SK-N-SH (cell line): ENCODE measurements at regions not wholly inside any gene's neighbourhood (a gene's known extent, or its start where the extent isn't known, plus 50 kb on each side); places are given as distances from the start of the nearest gene placed in this dataset.

ENCODE experiments used
- CTCF ChIA-PET: fragments of 300-600, 350-600 bp; formaldehyde crosslinking; extraction: SDS; loops from one replicate; lab custom pipeline; 2021; lab: Yijun Ruan, JAX
- POLR2A ChIA-PET: fragments of 350-600 bp; sonication (Branson Sonifier 250); formaldehyde crosslinking; extraction: SDS; loops from one replicate; lab custom pipeline; 2020; ENCODE audit warnings: antibody characterized with exemption, inconsistent platforms; lab: Yijun Ruan, JAX
- DNase-seq: peaks from one replicate; pipeline ENCODE4 v3.0.0; 2012
- H2AFZ ChIP-seq: fragments of 200-600 bp; sonication (generic); 2 replicates; pipeline ENCODE4 v1.8.1; 2016; ENCODE audit warnings: antibody characterized with exemption, mild to moderate bottlenecking, low read depth
- H3F3A ChIP-seq: fragments of 200-600 bp; sonication (generic); replicated peaks from 2 replicates; pipeline ENCODE3; 2016; ENCODE audit warnings: antibody characterized with exemption, mild to moderate bottlenecking; ENCODE audit not compliant: insufficient read depth
- H3K27ac ChIP-seq, 2 experiments: fragments of 200-500 bp in 1 of 2; fragments of 200-600 bp in 1 of 2; sonication (Bioruptor generic) in 1 of 2; sonication (generic), shearing (Covaris generic) in 1 of 2; 2 replicates each; pipeline versions ENCODE4 v1.5.1 to v1.6.1; 2014 to 2016; ENCODE audit warnings: low read depth in 2 of 2, inconsistent platforms in 1 of 2, low read length in 1 of 2, mild to moderate bottlenecking in 1 of 2, mixed read lengths in 1 of 2
- H3K27me3 ChIP-seq: fragments of 200-600 bp; sonication (generic), shearing (Covaris generic); 2 replicates; pipeline ENCODE4 v1.6.1; 2016; ENCODE audit warnings: mixed run types; ENCODE audit not compliant: insufficient read depth
- H3K36me3 ChIP-seq, 2 experiments: fragments of 200-500 bp in 1 of 2; fragments of 200-600 bp in 1 of 2; sonication (Bioruptor generic) in 1 of 2; sonication (generic) in 1 of 2; replicated peaks in 1 of 2; 2 replicates each; pipeline versions ENCODE3 to v1.5.1; 2014 to 2016; ENCODE audit warnings: low read length in 1 of 2, mild to moderate bottlenecking in 1 of 2; ENCODE audit not compliant: insufficient read depth in 2 of 2, control insufficient read depth in 1 of 2
- H3K4me1 ChIP-seq, 2 experiments: fragments of 200-500 bp in 1 of 2; fragments of 200-600 bp in 1 of 2; sonication (Bioruptor generic) in 1 of 2; sonication (generic), shearing (Covaris generic) in 1 of 2; 2 replicates each; pipeline versions ENCODE4 v1.5.1 to v1.6.1; 2014 to 2016; ENCODE audit warnings: low read depth in 1 of 2, low read length in 1 of 2, mixed run types in 1 of 2; ENCODE audit not compliant: insufficient read depth in 2 of 2, control insufficient read depth in 1 of 2
- H3K4me2 ChIP-seq: fragments of 200-600 bp; sonication (generic), shearing (Covaris generic); 2 replicates; pipeline ENCODE4 v1.6.1; 2017; ENCODE audit warnings: mixed run types
- H3K4me3 ChIP-seq, 2 experiments: fragments of 200-500 bp in 1 of 2; fragments of 200-600 bp in 1 of 2; sonication (Bioruptor generic) in 1 of 2; sonication (generic), shearing (Covaris generic) in 1 of 2; 2 replicates each; pipeline versions ENCODE4 v1.5.1 to v1.8.1; 2014 to 2016; ENCODE audit warnings: low read depth in 2 of 2, inconsistent platforms in 1 of 2, low read length in 1 of 2, mild to moderate bottlenecking in 1 of 2, mixed read lengths in 1 of 2, moderate library complexity in 1 of 2
- H3K79me2 ChIP-seq: fragments of 200-600 bp; sonication (generic); 2 replicates; pipeline ENCODE4 v1.8.1; 2017; ENCODE audit warnings: mild to moderate bottlenecking; ENCODE audit not compliant: insufficient read depth
- H3K9ac ChIP-seq: fragments of 200-600 bp; sonication (generic); 2 replicates; pipeline ENCODE4 v1.6.1; 2017; ENCODE audit warnings: mixed run types
- H3K9me2 ChIP-seq: fragments of 200-600 bp; sonication (generic); 2 replicates; pipeline ENCODE4 v1.6.1; 2017; ENCODE audit warnings: mixed run types
- H3K9me3 ChIP-seq: fragments of 200-600 bp; sonication (generic); 2 replicates; pipeline ENCODE4 v1.6.1; 2017; ENCODE audit warnings: mixed run types, mild to moderate bottlenecking, moderate library complexity
- H4K20me1 ChIP-seq: fragments of 200-600 bp; sonication (generic); 2 replicates; pipeline ENCODE4 v1.6.1; 2017; ENCODE audit warnings: mild to moderate bottlenecking, mixed run types; ENCODE audit not compliant: insufficient read depth
- CTCF ChIP-seq: fragments of 200-600 bp; sonication (generic); IDR thresholded peaks from 2 replicates; pipeline ENCODE4 v1.6.1; 2017; ENCODE audit warnings: antibody characterized with exemption, mild to moderate bottlenecking, moderate library complexity
- ELF1 ChIP-seq: IDR thresholded peaks from 2 replicates; pipeline ENCODE4 v1.4.0; 2012
- GABPA ChIP-seq: IDR thresholded peaks from 2 replicates; pipeline ENCODE4 v1.4.0; 2012; ENCODE audit warnings: low read depth, mild to moderate bottlenecking
- GATA2 ChIP-seq: sonication (generic); formaldehyde crosslinking; IDR thresholded peaks from 2 replicates; pipeline ENCODE4 v1.5.0; 2020; ENCODE audit warnings: mild to moderate bottlenecking, missing genetic modification reagents
- JUND ChIP-seq: IDR thresholded peaks from 2 replicates; pipeline ENCODE4 v1.4.0; 2012
- MAX ChIP-seq: IDR thresholded peaks from 2 replicates; pipeline ENCODE4 v1.4.0; 2012; ENCODE audit warnings: low read depth
- MEF2A ChIP-seq: IDR thresholded peaks from 2 replicates; pipeline ENCODE4 v1.4.0; 2012; ENCODE audit warnings: low read depth, borderline replicate concordance
- NRF1 ChIP-seq: IDR thresholded peaks from 2 replicates; pipeline ENCODE4 v1.6.1; 2012; ENCODE audit warnings: low read depth, mild to moderate bottlenecking, low read length
- PBX3 ChIP-seq: IDR thresholded peaks from 2 replicates; pipeline ENCODE4; 2012
- REST ChIP-seq: IDR thresholded peaks from 2 replicates; pipeline ENCODE4 v1.6.1; 2012; ENCODE audit warnings: mild to moderate bottlenecking, low read depth, low read length, moderate library complexity
- SIN3A ChIP-seq: IDR thresholded peaks from 2 replicates; pipeline ENCODE4 v1.6.1; 2012; ENCODE audit warnings: low read depth, mild to moderate bottlenecking, low read length, moderate library complexity, borderline replicate concordance
- TAF1 ChIP-seq: IDR thresholded peaks from 2 replicates; pipeline ENCODE4 v1.6.1; 2012; ENCODE audit warnings: low read depth, mild to moderate bottlenecking, low read length, moderate library complexity, borderline replicate concordance
- TCF12 ChIP-seq: IDR thresholded peaks from 2 replicates; pipeline ENCODE4 v1.4.0; 2012
- USF1 ChIP-seq: IDR thresholded peaks from 2 replicates; pipeline ENCODE4 v1.4.0; 2012; ENCODE audit warnings: low read depth, borderline replicate concordance
- ZBTB33 ChIP-seq: IDR thresholded peaks from 2 replicates; pipeline ENCODE4 v1.4.0; 2012; ENCODE audit warnings: low read depth, borderline replicate concordance
- WGBS: methylation state at CpG from one replicate; pipeline ENCODE4 v1.1.6; 2017; ENCODE audit warnings: low lambda C conversion rate; 5-methylcytosine and 5-hydroxymethylcytosine counted together

- H4K20me1 ChIP-seq: no peaks in the 10 kb centered on the region
- ChIA-PET POLR2A (no interaction called here), CTCF (no interaction called here)
- no peak overlapping the region for H3K4me3 ChIP-seq
- H3K27ac ChIP-seq: no peak overlapping the region
- TF ChIP-seq MEF2A (no peak), PBX3 (no peak), MAX (no peak)
- H3K9ac ChIP-seq: no peak overlapping the region
- no peaks in the 10 kb centered on the region; the same call in 1 of the 2 replicates for H3K27me3 ChIP-seq
- 29% methylated on average over 2 of the region's 2 CpGs for WGBS
- H3K9me3 ChIP-seq: peaks cover 3% of the 10 kb centered on the region; the same call in 1 of the 2 replicates
- DNase-seq: no peak
- no peaks in the 10 kb centered on the region for H3K79me2 ChIP-seq
- no peaks in the 10 kb centered on the region for H3K36me3 ChIP-seq
- H3K9me2 ChIP-seq: no peaks in the 10 kb centered on the region
- H3K4me1 ChIP-seq: no peaks in the 10 kb centered on the region
- no peak overlapping the region for H2AFZ ChIP-seq
- H3K4me2 ChIP-seq: no peak overlapping the region
- H3F3A ChIP-seq: peaks cover 1% of the 10 kb centered on the region
Observed at GRCh38 chr17:5826384-5826783, 242.1 kb upstream of the NLRP1 start.

GRCh38 chr17:5830921-5831320, 239.3 kb upstream of the WSCD1 start:
- Histone ChIP-seq H3K79me2 (no peaks in the 10 kb centered on the region), H3K4me2 (no peak overlapping the region), H3F3A (peaks cover 10% of the 10 kb centered on the region), H3K9ac (no peak overlapping the region), H3K27me3 (no peaks in the 10 kb centered on the region), H4K20me1 (no peaks in the 10 kb centered on the region), H3K27ac (no peak overlapping the region), H2AFZ (no peak overlapping the region), H3K4me1 (no peaks in the 10 kb centered on the region), H3K36me3 (no peaks in the 10 kb centered on the region), H3K9me3 (peaks cover 3% of the 10 kb centered on the region; the same call in 1 of the 2 replicates), H3K9me2 (no peaks in the 10 kb centered on the region)
- 11% methylated on average over 4 of the region's 4 CpGs for WGBS
- ChIA-PET POLR2A (no interaction called here), CTCF (no interaction called here)
- no peak for TF ChIP-seq PBX3
- TF ChIP-seq USF1: no peak
- TF ChIP-seq ZBTB33: no peak
- no peak for TF ChIP-seq GABPA
- no peak for TF ChIP-seq REST
- TF ChIP-seq NRF1: no peak
- TF ChIP-seq ELF1: no peak
- TF ChIP-seq SIN3A: no peak
- TF ChIP-seq JUND: no peak
- TF ChIP-seq TAF1: no peak
- no peak for TF ChIP-seq GATA2
- TF ChIP-seq TCF12: no peak
- TF ChIP-seq CTCF: no peak
- TF ChIP-seq, all 33 proteins: peak for 0
- DNase-seq: no peak
- no peak overlapping the region for H3K4me3 ChIP-seq
